KMS-11 (cell line): ENCODE measurements at regions not wholly inside any gene's neighbourhood (a gene's known extent, or its start where the extent isn't known, plus 50 kb on each side); places are given as distances from the start of the nearest gene placed in this dataset.

Source experiments
- H2AFZ ChIP-seq: fragments of 200-600 bp; sonication (generic); 2 replicates; pipeline ENCODE4 v1.6.1; 2016; ENCODE audit warnings: antibody characterized with exemption, mixed run types, low read depth
- H3K27ac ChIP-seq: fragments of 200-600 bp; sonication (generic); 2 replicates; pipeline ENCODE4 v1.6.1; 2016; ENCODE audit warnings: mild to moderate bottlenecking, mixed run types
- H3K27me3 ChIP-seq: fragments of 200-600 bp; sonication (generic); 2 replicates; pipeline ENCODE4 v1.6.1; 2017; ENCODE audit warnings: mild to moderate bottlenecking, low read depth, mixed run types, moderate library complexity; ENCODE audit not compliant: insufficient read depth
- H3K36me3 ChIP-seq: fragments of 200-600 bp; sonication (generic); 2 replicates; pipeline ENCODE4 v1.6.1; 2017; ENCODE audit warnings: mild to moderate bottlenecking, mixed run types; ENCODE audit not compliant: insufficient read depth
- H3K4me1 ChIP-seq: fragments of 200-600 bp; sonication (generic); 2 replicates; pipeline ENCODE4 v1.6.1; 2016; ENCODE audit warnings: mild to moderate bottlenecking, low read depth, mixed run types; ENCODE audit not compliant: poor library complexity, severe bottlenecking
- H3K4me2 ChIP-seq: fragments of 200-600 bp; sonication (generic); 2 replicates; pipeline ENCODE4 v1.7.0; 2016; ENCODE audit warnings: mild to moderate bottlenecking, mixed run types
- H3K4me3 ChIP-seq: fragments of 200-600 bp; sonication (generic); IDR thresholded peaks from 2 replicates; pipeline ENCODE4 v1.6.1; 2017; ENCODE audit warnings: low read depth, low read length, mixed read lengths; ENCODE audit not compliant: insufficient read depth
- H3K79me2 ChIP-seq: fragments of 200-600 bp; sonication (generic); 2 replicates; pipeline ENCODE4 v1.6.1; 2016; ENCODE audit warnings: low read depth, mixed run types; ENCODE audit not compliant: insufficient read depth
- H3K9ac ChIP-seq: fragments of 200-600 bp; sonication (generic); 2 replicates; pipeline ENCODE4 v1.6.1; 2016; ENCODE audit warnings: mild to moderate bottlenecking, mixed run types
- H4K20me1 ChIP-seq: fragments of 200-600 bp; sonication (generic); 2 replicates; pipeline ENCODE4 v1.6.1; 2016; ENCODE audit warnings: mild to moderate bottlenecking, mixed run types; ENCODE audit not compliant: insufficient read depth
- TF ChIP-seq, protein P1 (sequence below): fragments of 200-600 bp; sonication (generic); conservative IDR thresholded peaks from 2 replicates; pipeline ENCODE4 v1.6.1; 2017; ENCODE audit warnings: low read depth, mild to moderate bottlenecking, antibody characterized with exemption, low read length, moderate library complexity, mixed read lengths

DNA sequence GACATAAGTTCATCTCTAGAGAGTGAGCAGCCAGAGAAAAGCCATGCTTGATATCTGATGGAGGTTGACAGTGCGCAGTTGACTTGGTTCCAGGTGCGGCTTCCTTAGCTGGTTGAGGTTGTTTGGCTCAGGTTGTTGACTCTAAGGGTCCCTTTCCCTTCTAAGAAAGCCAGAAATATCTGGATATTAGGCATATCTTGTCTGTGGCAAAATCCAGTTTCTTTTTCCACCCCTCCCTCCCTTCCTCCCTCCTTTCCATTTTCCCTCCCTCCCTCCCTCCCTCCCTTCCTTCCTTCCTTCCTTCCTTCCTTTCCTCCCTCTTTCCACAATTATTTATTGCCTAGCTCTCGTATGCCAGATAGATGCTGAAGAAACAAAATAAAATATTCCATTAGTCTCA is 82.6 kb upstream of the TNP1 start:
- no peak overlapping the region for H2AFZ ChIP-seq
- no peaks in the 10 kb centered on the region for H3K4me1 ChIP-seq
- H3K27ac ChIP-seq, result no peak overlapping the region
- H3K4me3 ChIP-seq, result no peak overlapping the region
- no peaks in the 10 kb centered on the region for H3K79me2 ChIP-seq
- no peaks in the 10 kb centered on the region for H3K36me3 ChIP-seq
- H3K4me2 ChIP-seq, result no peak overlapping the region
- H3K9ac ChIP-seq, result no peak overlapping the region
- no peaks in the 10 kb centered on the region for H4K20me1 ChIP-seq
- TF ChIP-seq, protein P1, sequence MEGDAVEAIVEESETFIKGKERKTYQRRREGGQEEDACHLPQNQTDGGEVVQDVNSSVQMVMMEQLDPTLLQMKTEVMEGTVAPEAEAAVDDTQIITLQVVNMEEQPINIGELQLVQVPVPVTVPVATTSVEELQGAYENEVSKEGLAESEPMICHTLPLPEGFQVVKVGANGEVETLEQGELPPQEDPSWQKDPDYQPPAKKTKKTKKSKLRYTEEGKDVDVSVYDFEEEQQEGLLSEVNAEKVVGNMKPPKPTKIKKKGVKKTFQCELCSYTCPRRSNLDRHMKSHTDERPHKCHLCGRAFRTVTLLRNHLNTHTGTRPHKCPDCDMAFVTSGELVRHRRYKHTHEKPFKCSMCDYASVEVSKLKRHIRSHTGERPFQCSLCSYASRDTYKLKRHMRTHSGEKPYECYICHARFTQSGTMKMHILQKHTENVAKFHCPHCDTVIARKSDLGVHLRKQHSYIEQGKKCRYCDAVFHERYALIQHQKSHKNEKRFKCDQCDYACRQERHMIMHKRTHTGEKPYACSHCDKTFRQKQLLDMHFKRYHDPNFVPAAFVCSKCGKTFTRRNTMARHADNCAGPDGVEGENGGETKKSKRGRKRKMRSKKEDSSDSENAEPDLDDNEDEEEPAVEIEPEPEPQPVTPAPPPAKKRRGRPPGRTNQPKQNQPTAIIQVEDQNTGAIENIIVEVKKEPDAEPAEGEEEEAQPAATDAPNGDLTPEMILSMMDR, result no peak
- H3K27me3 ChIP-seq, result no peaks in the 10 kb centered on the region

DNA sequence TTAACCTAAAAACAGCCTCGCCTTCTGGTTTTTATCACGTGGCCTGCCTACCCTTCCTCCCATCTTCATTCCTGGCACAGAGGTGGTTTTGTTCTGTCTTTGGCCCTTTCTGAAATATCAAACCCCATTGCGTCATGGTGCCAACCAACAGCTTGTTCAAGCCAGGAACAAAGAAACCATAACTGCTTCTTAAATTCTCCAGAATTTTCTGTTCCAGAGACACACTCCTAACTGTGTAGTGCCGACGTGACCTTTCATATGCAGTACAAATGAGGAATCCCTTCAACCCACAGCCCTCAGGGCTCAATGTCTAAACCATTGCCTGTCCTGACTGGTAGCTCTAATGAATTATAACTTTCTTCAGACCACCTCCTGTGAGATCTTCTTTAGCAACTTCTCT is 82.2 kb upstream of the TNP1 start:
- no peaks in the 10 kb centered on the region for H3K27me3 ChIP-seq

DNA sequence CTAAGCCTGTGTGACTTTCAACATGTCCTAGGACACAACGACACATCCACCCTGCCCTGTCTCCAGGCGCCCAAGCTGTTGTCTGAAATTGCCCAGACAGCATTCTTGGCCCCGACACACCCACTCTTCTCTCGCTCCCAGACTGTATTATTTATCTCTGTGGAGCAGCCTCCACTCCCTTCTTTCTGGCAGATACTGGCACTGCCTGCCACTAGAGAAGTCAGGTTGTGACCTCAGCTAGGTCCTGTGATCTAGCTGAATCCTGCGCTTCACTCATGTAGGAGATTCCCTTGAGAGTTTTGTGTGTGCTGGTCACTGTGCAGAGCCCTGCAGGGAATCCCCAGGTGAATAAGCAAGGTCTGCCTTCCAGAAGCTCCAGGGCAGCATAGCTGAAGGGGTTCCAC is 77.1 kb upstream of the TNP1 start:
- TF ChIP-seq, protein P1, result no peak
- Histone ChIP-seq H3K4me2 (no peak overlapping the region), H3K36me3 (no peaks in the 10 kb centered on the region), H4K20me1 (no peaks in the 10 kb centered on the region), H3K9ac (no peak overlapping the region), H3K27me3 (no peaks in the 10 kb centered on the region), H3K4me3 (no peak overlapping the region), H2AFZ (no peak overlapping the region), H3K4me1 (no peaks in the 10 kb centered on the region), H3K27ac (no peak overlapping the region), H3K79me2 (no peaks in the 10 kb centered on the region)

More for the DNA sequence above, 82.2 kb upstream of the TNP1 start:
- Histone ChIP-seq H3K79me2 (no peaks in the 10 kb centered on the region), H3K27ac (no peak overlapping the region), H3K4me3 (no peak overlapping the region), H4K20me1 (no peaks in the 10 kb centered on the region), H3K4me2 (no peak overlapping the region), H3K4me1 (no peaks in the 10 kb centered on the region), H2AFZ (no peak overlapping the region), H3K36me3 (no peaks in the 10 kb centered on the region), H3K9ac (no peak overlapping the region)
- TF ChIP-seq, protein P1, result no peak

DNA sequence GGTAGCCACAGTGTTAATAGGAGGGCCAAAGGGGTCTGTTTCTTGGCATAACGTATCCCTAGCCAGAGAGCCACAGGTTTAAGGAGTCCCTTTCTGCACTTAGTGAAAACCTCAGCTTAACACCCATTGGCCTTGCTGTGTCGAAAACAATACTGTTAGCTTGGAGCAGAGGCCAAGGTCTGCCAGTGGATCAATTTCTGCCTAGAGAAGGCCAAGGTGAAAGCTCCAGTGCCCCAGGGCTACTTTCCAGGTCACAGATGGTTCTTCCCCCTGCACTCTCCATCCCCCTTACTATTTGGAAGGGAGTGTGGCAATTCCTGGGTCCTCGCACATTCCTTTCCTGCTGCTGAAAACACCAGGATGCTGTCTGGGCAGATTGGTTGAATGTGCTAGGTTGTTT is 74.8 kb upstream of the TNP1 start:
- Histone ChIP-seq H3K27me3 (no peaks in the 10 kb centered on the region), H4K20me1 (no peaks in the 10 kb centered on the region), H3K36me3 (no peaks in the 10 kb centered on the region), H3K79me2 (no peaks in the 10 kb centered on the region), H3K9ac (no peak overlapping the region), H3K4me1 (no peaks in the 10 kb centered on the region), H3K27ac (no peak overlapping the region), H3K4me2 (no peak overlapping the region), H3K4me3 (no peak overlapping the region), H2AFZ (no peak overlapping the region)
- TF ChIP-seq, protein P1, result no peak
